HG03103 (cell line): ENCODE measurements at regions not wholly inside any gene's neighbourhood (a gene's known extent, or its start where the extent isn't known, plus 50 kb on each side); places are given as distances from the start of the nearest gene placed in this dataset.
A peak's percentile ranks its signal among the peaks of the same experiment; 100 is the strongest.

Experiments
- ATAC-seq: cut with Tn5 transposase; IDR thresholded peaks from one replicate; pipeline ENCODE4 v1.9.1; 2021; ENCODE audit warnings: low read depth; ENCODE audit not compliant: unreplicated experiment

- ATAC-seq: no peak
These were observed 52.3 kb upstream of the ABCC9 start for GRCh38 chr12:21993438-21993981.

- peak; percentile 55 for ATAC-seq
These were observed 51.6 kb upstream of the ABCC9 start for GRCh38 chr12:21992823-21993222.

- no peak for ATAC-seq
These were observed 50.3 kb upstream of the ABCC9 start for GRCh38 chr12:21991526-21991925.
